ENCODE measurements at regions not wholly inside any gene's neighbourhood (a gene's known extent, or its start where the extent isn't known, plus 50 kb on each side); places are given as distances from the start of the nearest gene placed in this dataset.

- TF ChIP-seq CTCF (IDR thresholded peaks at IDR 0.05; ENCODE audit: control extremely low read depth in 1 of 3, insufficient read depth in 1 of 3, low read depth in 1 of 3, low read length in 3 of 3): no peak
- TF ChIP-seq CHD2 (IDR thresholded peaks at IDR 0.05; ENCODE audit: low read length): no peak
- TF ChIP-seq POLR2A (IDR thresholded peaks at IDR 0.05; ENCODE audit: control extremely low read depth in 1 of 2, low read depth in 2 of 2, low read length in 2 of 2): no peak
- no peak for TF ChIP-seq POLR2AphosphoS5 (IDR thresholded peaks at IDR 0.05; ENCODE audit: low read depth, low read length)
- TF ChIP-seq MAX (IDR thresholded peaks at IDR 0.05): no peak
- no peak for TF ChIP-seq GTF2F1 (IDR thresholded peaks at IDR 0.05; ENCODE audit: borderline replicate concordance, low read depth, low read length)
- no peak for TF ChIP-seq EZH2 (IDR thresholded peaks at IDR 0.05; ENCODE audit: low read depth, low read length, severe bottlenecking)
These were observed 853.5 kb downstream of the KCNMA1 start for GRCh38 chr10:76784076-76784475.
